Natural killer cell treated with Interleukin-12 subunit alpha and Interleukin-12 subunit beta and Interleukin-15 and Interleukin-18, amount 100 ng/mL, for 72 hours (primary cell): ENCODE measurements at regions not wholly inside any gene's neighbourhood (a gene's known extent, or its start where the extent isn't known, plus 50 kb on each side); places are given as distances from the start of the nearest gene placed in this dataset.
"Not testable (repeated sequence)": the region's sequence is repeated elsewhere in the genome, so short reads cannot be mapped to it uniquely, and the experiment has no call there.

Experiments used
- ATAC-seq, 2 donors: fragments of 150-1000 bp; cut with Tn5 transposase in 1 of 2; sonication (Bioruptor Pico), chemical (Tn5 transposase) in 1 of 2; 2 replicates each; pipeline ENCODE4 v1.10.0; 2021
- DNase-seq: peaks from one replicate; pipeline ENCODE4 v3.0.0; 2022; ENCODE audit warnings: low spot score
- H3K27ac Mint-ChIP-seq, 2 donors: 1 replicate in 1 of 2; 2 replicates in 1 of 2; pipeline ENCODE4 v1.8.0; 2022; ENCODE audit warnings: mixed read lengths in 2 of 2, mild to moderate bottlenecking in 1 of 2, moderate library complexity in 1 of 2
- H3K27me3 Mint-ChIP-seq, 2 donors: 1 replicate in 1 of 2; 2 replicates in 1 of 2; pipeline ENCODE4 v1.8.0; 2022; ENCODE audit warnings: mixed read lengths in 2 of 2
- H3K36me3 Mint-ChIP-seq: one replicate; pipeline ENCODE4 v1.8.0; 2022; ENCODE audit warnings: mixed read lengths
- H3K4me1 Mint-ChIP-seq, 2 donors: 1 replicate in 1 of 2; 2 replicates in 1 of 2; pipeline ENCODE4 v1.8.0; 2022; ENCODE audit warnings: low read depth in 2 of 2, mixed read lengths in 2 of 2, mild to moderate bottlenecking in 1 of 2
- H3K4me3 Mint-ChIP-seq: one replicate; pipeline ENCODE4 v1.8.0; 2022; ENCODE audit warnings: mixed read lengths
- H3K9me3 Mint-ChIP-seq: 2 replicates; pipeline ENCODE4 v1.8.0; 2022; ENCODE audit warnings: mixed read lengths

DNA sequence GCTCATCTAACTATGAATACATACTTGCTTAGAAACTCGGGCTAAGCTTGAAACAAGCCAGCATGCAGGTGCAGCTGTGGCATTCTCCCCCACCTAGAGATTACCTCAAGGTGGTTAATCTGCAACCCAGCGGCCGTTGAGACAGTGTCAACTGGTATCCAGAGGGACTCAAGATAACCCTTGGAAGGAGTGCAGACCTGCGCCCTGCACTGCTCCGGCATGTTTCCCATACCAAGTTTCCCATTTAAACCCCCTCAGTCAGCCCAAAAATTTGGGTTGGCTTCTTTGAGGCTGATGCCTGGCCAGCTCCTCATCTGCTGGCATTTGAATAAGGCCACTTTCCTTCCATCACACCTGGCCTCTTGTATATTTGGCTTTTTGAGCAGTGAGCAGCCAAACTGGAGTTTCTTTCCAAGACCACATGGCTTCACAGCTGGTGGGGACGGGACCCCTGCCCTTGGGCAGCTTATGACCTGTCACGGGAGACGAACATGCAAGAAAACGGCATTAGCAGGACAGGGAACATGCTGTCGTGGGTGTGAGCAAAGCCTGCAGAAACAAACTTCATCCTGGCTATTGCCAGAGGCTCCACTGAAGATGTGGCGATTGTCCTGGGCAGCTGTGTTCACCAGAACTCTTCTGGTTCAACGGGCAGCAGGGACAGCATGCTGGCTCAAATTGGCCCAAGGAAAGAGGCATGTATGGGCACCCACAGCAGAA, 98.2 kb downstream of the PLXNA1 start:
- ATAC-seq (no peak), DNase-seq (no peak)
- Mint-ChIP-seq H3K27me3 (peaks cover 2 to 8% of the 10 kb centered on the region in 2 donors), H3K27ac (no peak overlapping the region), H3K9me3 (no peaks in the 10 kb centered on the region), H3K4me3 (no peak overlapping the region), H3K36me3 (no peaks in the 10 kb centered on the region), H3K4me1 (no peaks in the 10 kb centered on the region)

GRCh38 chr3:127082066-127082465, 99.2 kb downstream of the PLXNA1 start:
- Mint-ChIP-seq H3K4me1 (no peaks in the 10 kb centered on the region), H3K36me3 (no peaks in the 10 kb centered on the region), H3K27me3 (peaks cover 2 to 8% of the 10 kb centered on the region in 2 donors), H3K27ac (no peak overlapping the region), H3K9me3 (no peaks in the 10 kb centered on the region), H3K4me3 (no peak overlapping the region)
- DNase-seq: no peak
- no peak for ATAC-seq

DNA sequence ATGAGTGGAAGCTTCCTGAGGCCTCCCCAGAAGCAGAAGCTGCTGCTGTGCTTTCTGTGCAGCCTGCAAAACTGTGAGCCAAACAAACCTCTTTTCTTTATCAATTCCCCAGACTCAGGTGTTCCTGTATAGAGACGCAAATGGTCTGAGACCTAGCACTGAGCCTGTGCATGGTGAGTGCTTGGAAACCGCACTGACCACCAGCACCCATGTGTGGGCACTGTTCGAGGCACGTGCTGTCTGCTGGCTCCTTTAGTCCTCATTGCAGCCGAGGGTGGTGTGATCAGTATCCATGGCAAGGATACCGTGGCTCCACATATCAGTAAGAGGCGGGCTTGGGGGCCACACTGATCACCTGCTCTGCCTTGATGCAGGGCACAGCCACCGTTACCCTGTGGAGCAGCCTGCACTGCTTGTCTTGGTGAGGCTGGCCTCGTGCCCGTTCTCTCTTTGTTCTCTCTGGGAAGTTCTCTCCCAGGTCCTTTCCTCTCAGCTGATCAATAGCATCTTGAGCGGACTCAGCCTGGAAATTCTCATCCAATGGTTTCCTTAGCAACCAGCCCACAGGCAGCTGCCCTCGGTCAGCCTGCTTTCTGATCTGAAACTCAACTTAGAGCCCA, 101.0 kb downstream of the PLXNA1 start:
- DNase-seq (no peak), ATAC-seq (no peak)
- no peak overlapping the region for H3K4me3 Mint-ChIP-seq
- H3K36me3 Mint-ChIP-seq: no peaks in the 10 kb centered on the region
- no peak overlapping the region for H3K27ac Mint-ChIP-seq
- peaks cover 2 to 8% of the 10 kb centered on the region in 2 donors for H3K27me3 Mint-ChIP-seq
- H3K4me1 Mint-ChIP-seq: no peaks in the 10 kb centered on the region
- no peaks in the 10 kb centered on the region for H3K9me3 Mint-ChIP-seq

DNA sequence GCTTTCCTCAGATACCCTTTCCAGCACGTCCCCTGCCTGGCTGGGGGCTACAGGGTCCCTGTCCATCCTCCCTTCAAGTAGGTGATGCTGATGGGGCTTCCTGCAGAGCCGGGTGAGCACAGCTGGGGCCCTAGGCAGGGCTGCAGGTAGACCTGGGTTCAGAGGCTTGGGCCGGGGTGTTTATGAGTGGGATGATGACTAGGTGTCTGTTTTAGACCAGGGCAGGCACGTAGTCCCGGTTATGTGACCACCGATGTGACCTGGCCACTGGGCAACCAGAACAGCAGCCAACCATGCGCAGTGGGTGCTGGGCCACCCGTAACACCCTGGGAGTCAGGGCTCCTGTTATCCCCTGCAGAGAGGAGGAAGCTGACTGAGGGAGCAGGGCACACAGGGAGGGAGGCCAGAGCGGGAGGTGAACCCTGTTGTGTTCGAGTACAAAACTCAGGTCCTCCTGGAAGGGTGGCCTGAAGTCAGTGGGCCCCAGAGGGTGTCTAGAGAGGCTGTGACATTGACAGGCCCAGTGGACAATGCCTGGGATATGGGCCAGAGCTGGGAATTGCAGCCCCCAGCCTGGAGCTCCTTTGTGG, 101.6 kb downstream of the PLXNA1 start:
- DNase-seq: no peak
- H3K4me3 Mint-ChIP-seq: no peak overlapping the region
- no peak overlapping the region for H3K27ac Mint-ChIP-seq
- H3K4me1 Mint-ChIP-seq: no peaks in the 10 kb centered on the region
- ATAC-seq: no peak
- no peaks in the 10 kb centered on the region for H3K9me3 Mint-ChIP-seq
- no peaks in the 10 kb centered on the region for H3K36me3 Mint-ChIP-seq
- peaks cover 2 to 8% of the 10 kb centered on the region in 2 donors for H3K27me3 Mint-ChIP-seq

DNA sequence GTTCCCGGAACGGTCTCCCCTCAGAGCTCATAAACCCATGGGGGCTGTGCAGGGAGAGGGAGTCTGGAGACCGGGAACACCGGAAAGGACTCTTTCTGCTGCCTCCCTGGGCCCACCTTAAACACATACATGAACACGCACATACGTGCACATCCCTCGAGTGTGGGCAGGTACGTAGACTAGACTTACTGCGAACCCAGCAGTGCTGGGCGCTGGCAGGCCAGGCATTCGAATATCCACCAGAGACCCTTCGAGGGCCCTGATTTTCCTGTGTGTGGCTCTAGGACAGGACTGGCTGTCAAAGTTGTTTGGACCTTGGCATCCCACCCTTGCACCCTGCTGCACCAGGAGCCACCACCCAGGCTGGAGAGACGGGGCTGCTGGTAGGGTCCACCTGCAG, 102.7 kb downstream of the PLXNA1 start:
- Mint-ChIP-seq H3K4me1 (no peaks in the 10 kb centered on the region), H3K27me3 (peaks cover 2 to 5% of the 10 kb centered on the region in 2 donors), H3K27ac (no peak overlapping the region), H3K4me3 (no peak overlapping the region), H3K36me3 (no peaks in the 10 kb centered on the region), H3K9me3 (no peaks in the 10 kb centered on the region)
- no peak for DNase-seq
- ATAC-seq: no peak

GRCh38 chr3:127086591-127086990, 103.7 kb downstream of the PLXNA1 start:
- not testable (repeated sequence) for H3K4me1 Mint-ChIP-seq, ATAC-seq, H3K4me3 Mint-ChIP-seq, H3K27ac Mint-ChIP-seq, H3K27me3 Mint-ChIP-seq, H3K9me3 Mint-ChIP-seq, H3K36me3 Mint-ChIP-seq, DNase-seq

DNA sequence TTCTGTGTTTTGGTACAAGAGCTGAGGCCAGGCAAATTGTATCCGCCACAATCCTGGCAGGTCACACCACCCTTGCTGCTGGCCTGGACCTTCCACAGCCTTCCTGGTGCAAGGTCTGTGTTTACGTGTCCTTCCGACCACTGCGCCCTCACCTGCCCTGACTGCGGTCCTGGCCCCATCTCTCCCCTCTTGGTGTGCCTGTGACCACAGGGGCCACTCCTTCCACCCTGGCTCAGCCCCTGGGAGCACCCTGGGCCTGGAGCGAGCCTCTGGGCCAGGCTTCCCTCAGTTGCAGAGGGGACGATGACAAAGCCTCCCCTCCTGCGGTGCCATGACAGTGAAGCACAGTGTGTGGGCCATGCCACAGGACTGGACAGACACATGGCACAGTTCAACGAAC, 104.5 kb downstream of the PLXNA1 start:
- Mint-ChIP-seq H3K4me3 (no peak overlapping the region), H3K27ac (no peak overlapping the region), H3K9me3 (no peaks in the 10 kb centered on the region), H3K4me1 (no peaks in the 10 kb centered on the region), H3K36me3 (no peaks in the 10 kb centered on the region), H3K27me3 (peaks cover 0 to 2% of the 10 kb centered on the region in 2 donors)
- ATAC-seq (no peak), DNase-seq (no peak)

DNA sequence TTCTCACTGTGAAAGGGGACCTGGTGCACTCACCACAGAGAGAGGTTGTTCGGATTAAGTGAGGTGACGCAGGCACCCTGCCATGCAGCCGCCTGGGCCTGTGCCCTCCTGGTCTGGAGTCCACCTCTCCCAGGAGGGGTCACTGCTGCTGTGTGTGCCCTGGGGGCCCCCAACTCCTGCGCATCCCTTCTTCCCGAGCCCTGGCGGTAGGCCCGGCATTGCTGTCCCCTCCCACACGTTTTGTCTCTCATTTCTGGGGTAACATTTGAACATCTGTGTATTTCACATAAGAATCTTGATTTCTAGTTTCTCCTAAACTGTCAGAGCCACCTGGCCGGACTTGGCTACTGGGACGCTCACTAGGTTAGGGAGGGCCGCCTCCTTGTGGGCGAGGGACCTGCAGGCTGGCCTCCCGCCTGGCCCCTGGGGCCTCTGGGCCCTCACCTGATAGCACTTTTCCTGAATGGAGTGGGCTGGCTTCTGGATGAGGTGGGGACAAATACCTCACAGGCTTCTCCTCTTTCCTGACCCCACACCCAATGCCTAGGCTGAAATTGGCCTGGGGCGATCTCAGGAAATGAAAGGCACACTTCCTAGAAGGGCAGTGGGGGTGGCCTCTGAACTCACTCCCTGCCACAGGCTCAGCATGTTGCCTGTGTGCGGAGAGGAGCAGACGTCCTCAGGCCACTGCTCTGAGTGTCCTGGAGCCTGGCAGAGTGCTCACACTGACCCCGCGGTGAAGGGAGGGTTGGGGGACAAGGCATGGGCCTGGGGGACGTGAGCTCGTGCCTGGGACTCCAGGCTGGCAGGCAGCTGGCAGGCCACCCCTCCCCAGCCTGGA, 104.2 kb upstream of the PRR23E start:
- Mint-ChIP-seq H3K4me1 (no peaks in the 10 kb centered on the region), H3K36me3 (no peaks in the 10 kb centered on the region), H3K27ac (no peak overlapping the region), H3K27me3 (peaks cover 0 to 2% of the 10 kb centered on the region in 2 donors), H3K4me3 (no peak overlapping the region), H3K9me3 (no peaks in the 10 kb centered on the region)
- ATAC-seq (no peak), DNase-seq (no peak)

DNA sequence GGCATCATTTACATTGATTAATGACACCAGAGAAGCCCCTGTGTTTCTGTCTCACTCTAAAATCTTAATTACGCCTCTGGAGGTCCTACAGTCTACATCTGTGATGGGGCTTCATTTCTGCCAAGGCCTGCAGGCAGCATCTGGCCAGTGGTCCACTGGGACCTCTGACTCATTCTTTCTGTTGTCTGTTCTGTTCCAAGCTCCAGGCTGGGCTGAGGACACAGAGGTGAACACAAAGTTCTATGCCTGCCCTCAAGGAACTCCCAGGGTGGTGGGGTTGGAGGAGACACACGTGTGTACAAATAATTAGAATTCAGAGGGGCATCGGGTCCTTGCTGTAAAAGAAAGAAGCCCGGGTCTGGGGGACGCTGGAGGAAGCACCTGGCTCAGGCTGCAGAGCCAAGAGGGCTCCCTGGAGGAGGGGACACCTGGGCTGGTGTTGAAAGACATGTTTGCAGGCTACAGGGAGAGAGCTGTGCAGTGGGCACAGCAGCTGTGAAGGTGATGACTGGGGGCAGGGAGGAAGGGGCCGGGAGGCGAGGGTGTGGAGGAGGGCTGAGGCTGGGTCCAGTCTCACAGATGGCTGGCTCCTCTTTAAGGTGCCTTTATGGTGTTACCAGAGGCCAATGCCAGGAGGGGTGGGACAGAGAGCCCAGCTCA, 103.3 kb upstream of the PRR23E start:
- Mint-ChIP-seq H3K9me3 (no peaks in the 10 kb centered on the region), H3K27ac (no peak overlapping the region), H3K36me3 (no peaks in the 10 kb centered on the region), H3K4me3 (no peak overlapping the region), H3K27me3 (peaks cover 0 to 2% of the 10 kb centered on the region in 2 donors), H3K4me1 (no peaks in the 10 kb centered on the region)
- no peak for DNase-seq
- ATAC-seq: no peak

DNA sequence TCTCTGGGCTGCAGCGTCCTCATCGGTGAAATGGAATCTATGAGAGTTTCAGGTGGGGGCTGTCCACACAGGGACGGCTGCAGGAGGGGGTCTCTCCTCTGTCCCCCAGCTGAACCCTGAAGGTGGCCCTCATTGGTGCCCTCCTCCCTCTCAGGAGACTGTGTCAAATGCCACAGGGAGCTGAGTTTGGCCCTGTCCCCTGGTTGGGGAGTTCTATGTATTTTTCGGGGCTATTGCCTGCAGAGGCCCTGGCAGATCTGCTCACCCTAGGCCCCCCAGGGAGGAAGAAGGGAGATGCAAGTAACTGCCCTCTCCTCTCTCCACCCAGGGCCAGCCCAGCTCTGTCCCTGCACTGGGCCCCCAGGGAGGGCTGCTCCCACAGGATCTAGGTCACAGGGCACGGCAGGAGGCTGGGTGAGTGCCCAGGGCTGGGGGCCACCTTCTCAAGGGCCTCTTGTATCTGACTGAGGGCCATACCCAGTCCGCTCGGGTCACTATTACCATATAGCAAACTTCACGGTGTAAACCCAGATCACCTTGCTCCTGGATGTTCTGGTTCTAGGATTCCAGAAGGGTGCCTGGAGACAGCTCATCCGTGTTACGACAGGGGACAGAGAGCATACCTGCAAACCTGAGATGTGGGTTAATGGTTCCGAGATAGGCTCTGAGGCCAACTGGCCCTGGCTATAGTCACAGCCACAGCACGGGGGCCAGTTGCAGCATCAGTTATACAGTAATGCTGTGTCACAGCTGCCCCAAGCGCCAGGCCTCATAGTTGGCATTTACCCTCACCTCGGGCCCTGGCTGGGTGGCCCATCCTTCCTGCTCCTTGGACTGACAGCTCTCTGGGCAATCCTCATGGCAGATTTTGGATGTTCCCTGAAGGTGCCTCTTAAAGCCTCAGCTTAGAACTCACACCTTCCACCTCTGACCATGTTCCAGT, 102.4 kb upstream of the PRR23E start:
- no peak overlapping the region for H3K4me3 Mint-ChIP-seq
- DNase-seq: no peak
- no peaks in the 10 kb centered on the region for H3K36me3 Mint-ChIP-seq
- no peak for ATAC-seq
- no peaks in the 10 kb centered on the region for H3K9me3 Mint-ChIP-seq
- no peak overlapping the region for H3K27ac Mint-ChIP-seq
- no peaks in the 10 kb centered on the region for H3K4me1 Mint-ChIP-seq
- H3K27me3 Mint-ChIP-seq: peaks cover 2 to 7% of the 10 kb centered on the region in 2 donors

DNA sequence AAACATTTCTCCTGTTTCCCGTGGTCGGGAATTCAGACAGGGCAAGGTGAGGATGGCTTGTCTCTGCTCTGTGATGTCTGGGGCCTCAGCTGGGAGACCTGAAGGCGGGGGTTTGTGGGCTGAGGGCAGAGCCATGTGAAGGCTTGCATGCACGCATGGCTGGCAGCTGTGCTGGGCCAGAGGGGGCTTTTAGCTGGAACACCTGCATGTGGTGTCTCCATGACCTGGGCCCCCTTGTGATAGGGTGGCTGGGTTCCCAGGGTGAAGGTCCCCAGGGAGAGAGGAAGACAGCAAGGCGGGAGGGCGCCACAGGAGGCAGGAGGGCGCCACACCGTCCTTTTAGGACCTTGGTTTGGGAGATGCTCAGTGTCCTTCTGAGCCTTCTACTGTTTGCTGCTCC, 101.6 kb upstream of the PRR23E start:
- Mint-ChIP-seq H3K4me1 (no peaks in the 10 kb centered on the region), H3K4me3 (no peak overlapping the region), H3K9me3 (no peaks in the 10 kb centered on the region), H3K36me3 (no peaks in the 10 kb centered on the region), H3K27me3 (peaks cover 2 to 7% of the 10 kb centered on the region in 2 donors), H3K27ac (no peak overlapping the region)
- no peak for ATAC-seq
- DNase-seq: no peak

- peaks cover 2 to 7% of the 10 kb centered on the region in 2 donors for H3K27me3 Mint-ChIP-seq
Measured at GRCh38 chr3:127092368-127092767, 100.6 kb upstream of the PRR23E start.

More at GRCh38 chr3:127092368-127092767, 100.6 kb upstream of the PRR23E start:
- Mint-ChIP-seq H3K4me3 (no peak overlapping the region), H3K4me1 (no peaks in the 10 kb centered on the region), H3K9me3 (no peaks in the 10 kb centered on the region), H3K27ac (no peak overlapping the region), H3K36me3 (no peaks in the 10 kb centered on the region)
- DNase-seq (no peak), ATAC-seq (no peak)
